ENCODE measurements at regions not wholly inside any gene's neighbourhood (a gene's known extent, or its start where the extent isn't known, plus 50 kb on each side); places are given as distances from the start of the nearest gene placed in this dataset.
A peak's percentile ranks its signal among the peaks of the same experiment; 100 is the strongest.

- no peak overlapping the region for H3K4me3 ChIP-seq (ENCODE audit: low read length)
- H3K27ac ChIP-seq (ENCODE audit: low read length) = no peak overlapping the region
- no peak overlapping the region for H3K9ac ChIP-seq (ENCODE audit: low read length)
- no peaks in the 10 kb centered on the region for H3K36me3 ChIP-seq (replicated peaks; ENCODE audit: low read depth, low read length)
- no peaks in the 10 kb centered on the region for H3K27me3 ChIP-seq (ENCODE audit: low read depth, low read length)
- H4K20me1 ChIP-seq (ENCODE audit: insufficient read depth, low read length) = no peaks in the 10 kb centered on the region
- H3K9me3 ChIP-seq (ENCODE audit: insufficient read depth, low read length) = 0 out of 2 replicates have a peak, but pooled peaks cover 3% of the 10 kb centered on the region
- peaks cover 10% of the 10 kb centered on the region for H3K4me1 ChIP-seq (ENCODE audit: low read length)
- H3K79me2 ChIP-seq (ENCODE audit: low read length) = no peaks in the 10 kb centered on the region
- no peak overlapping the region for H2AFZ ChIP-seq (ENCODE audit: low read depth, low read length)
- TF ChIP-seq CTCF (IDR thresholded peaks at IDR 0.05; ENCODE audit: low read depth, low read length) = no peak
- no peak for TF ChIP-seq EZH2phosphoT487 (IDR thresholded peaks at IDR 0.05; ENCODE audit: low read depth)
- no peak overlapping the region for H3K4me2 ChIP-seq (ENCODE audit: low read length)
Measured at GRCh38 chr13:66207610-66208009, 1022.5 kb downstream of the PCDH9 start.

GRCh38 chr13:66205807-66206206 lies 1024.3 kb downstream of the PCDH9 start:
- no peaks in the 10 kb centered on the region for H3K27me3 ChIP-seq (ENCODE audit: low read depth, low read length)
- H3K4me1 ChIP-seq (ENCODE audit: low read length) = no peaks in the 10 kb centered on the region
- no peak overlapping the region for H3K9ac ChIP-seq (ENCODE audit: low read length)
- no peak overlapping the region for H3K4me3 ChIP-seq (ENCODE audit: low read length)
- H2AFZ ChIP-seq (ENCODE audit: low read depth, low read length) = no peak overlapping the region
- H3K4me2 ChIP-seq (ENCODE audit: low read length) = no peak overlapping the region
- no peaks in the 10 kb centered on the region for H3K36me3 ChIP-seq (replicated peaks; ENCODE audit: low read depth, low read length)
- TF ChIP-seq CTCF (IDR thresholded peaks at IDR 0.05; ENCODE audit: low read depth, low read length) = no peak
- TF ChIP-seq EZH2phosphoT487 (IDR thresholded peaks at IDR 0.05; ENCODE audit: low read depth) = no peak
- 0 out of 2 replicates have a peak, but pooled peaks cover 3% of the 10 kb centered on the region for H3K9me3 ChIP-seq (ENCODE audit: insufficient read depth, low read length)
- H4K20me1 ChIP-seq (ENCODE audit: insufficient read depth, low read length) = no peaks in the 10 kb centered on the region
- H3K27ac ChIP-seq (ENCODE audit: low read length) = no peak overlapping the region
- no peaks in the 10 kb centered on the region for H3K79me2 ChIP-seq (ENCODE audit: low read length)

DNA sequence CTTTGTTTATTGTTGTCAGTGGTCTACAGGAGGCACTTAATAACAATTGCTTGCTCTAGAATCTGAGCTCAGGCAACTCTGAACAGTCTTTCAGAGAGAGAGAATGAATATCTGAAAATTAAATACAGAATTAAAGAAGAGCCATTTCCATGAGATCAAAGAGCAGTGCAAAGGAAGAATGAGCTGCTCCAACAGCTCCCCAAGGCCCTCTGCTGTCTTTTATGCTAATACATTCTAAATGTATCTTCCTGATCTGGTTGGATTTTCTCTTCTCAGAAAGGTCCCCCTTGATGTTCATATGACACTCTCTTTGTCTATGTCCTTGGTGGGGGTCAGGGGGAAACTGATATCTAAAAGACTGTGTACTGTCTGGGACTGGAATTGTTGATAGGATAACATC lies 1029.6 kb downstream of the PCDH9 start:
- Histone ChIP-seq H3K27ac (ENCODE audit: low read length) (no peak overlapping the region), H3K4me3 (ENCODE audit: low read length) (no peak overlapping the region), H3K9ac (ENCODE audit: low read length) (no peak overlapping the region), H3K4me2 (ENCODE audit: low read length) (no peak overlapping the region), H3K9me3 (ENCODE audit: insufficient read depth, low read length) (0 out of 2 replicates have a peak, but pooled peaks cover 3% of the 10 kb centered on the region), H3K36me3 (replicated peaks; ENCODE audit: low read depth, low read length) (no peaks in the 10 kb centered on the region), H2AFZ (ENCODE audit: low read depth, low read length) (0 out of 2 replicates have a peak overlapping the region, but pooled peaks have one; percentile 10), H3K4me1 (ENCODE audit: low read length) (no peaks in the 10 kb centered on the region), H3K79me2 (ENCODE audit: low read length) (no peaks in the 10 kb centered on the region), H4K20me1 (ENCODE audit: insufficient read depth, low read length) (no peaks in the 10 kb centered on the region), H3K27me3 (ENCODE audit: low read depth, low read length) (no peaks in the 10 kb centered on the region)
- no peak for TF ChIP-seq EZH2phosphoT487 (IDR thresholded peaks at IDR 0.05; ENCODE audit: low read depth)
- TF ChIP-seq CTCF (IDR thresholded peaks at IDR 0.05; ENCODE audit: low read depth, low read length) = peak; percentile 24; the same call in 1 of the 2 replicates

DNA sequence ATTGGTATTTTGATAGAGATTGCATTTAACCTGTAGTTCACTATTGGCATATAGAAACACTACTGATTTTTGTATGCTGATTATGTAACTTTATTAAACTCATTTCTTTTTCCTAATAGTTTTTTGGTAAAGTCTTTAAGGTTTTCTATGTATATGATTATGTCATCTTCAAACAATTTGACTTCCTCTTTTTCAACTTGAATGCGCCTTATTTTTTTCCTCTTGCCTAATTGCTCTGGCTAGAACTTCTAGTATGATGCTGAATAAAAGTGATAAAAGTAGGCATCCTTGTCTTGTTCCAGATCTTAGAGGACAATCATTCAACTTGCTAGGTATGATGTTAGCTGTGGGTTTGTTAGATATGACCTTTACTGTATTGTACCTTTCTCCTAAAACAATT lies 1034.9 kb downstream of the PCDH9 start:
- Histone ChIP-seq H3K9ac (ENCODE audit: low read length) (no peak overlapping the region), H3K36me3 (replicated peaks; ENCODE audit: low read depth, low read length) (no peaks in the 10 kb centered on the region), H3K27ac (ENCODE audit: low read length) (no peak overlapping the region)

More for the DNA sequence above, 1034.9 kb downstream of the PCDH9 start:
- Histone ChIP-seq H3K27me3 (ENCODE audit: low read depth, low read length) (no peaks in the 10 kb centered on the region), H3K4me1 (ENCODE audit: low read length) (no peaks in the 10 kb centered on the region), H3K4me3 (ENCODE audit: low read length) (no peak overlapping the region), H3K79me2 (ENCODE audit: low read length) (no peaks in the 10 kb centered on the region), H3K4me2 (ENCODE audit: low read length) (no peak overlapping the region), H2AFZ (ENCODE audit: low read depth, low read length) (no peak overlapping the region), H3K9me3 (ENCODE audit: insufficient read depth, low read length) (no peaks in the 10 kb centered on the region), H4K20me1 (ENCODE audit: insufficient read depth, low read length) (no peaks in the 10 kb centered on the region)
- TF ChIP-seq EZH2phosphoT487 (IDR thresholded peaks at IDR 0.05; ENCODE audit: low read depth) (no peak), CTCF (IDR thresholded peaks at IDR 0.05; ENCODE audit: low read depth, low read length) (no peak)
